Endodermal cell (in vitro differentiated cells): ENCODE measurements at regions not wholly inside any gene's neighbourhood (a gene's known extent, or its start where the extent isn't known, plus 50 kb on each side); places are given as distances from the start of the nearest gene placed in this dataset.

ENCODE experiments used
- DNase-seq: peaks from one replicate; pipeline ENCODE4 v3.0.0-alpha.2; 2017
- H3K27ac ChIP-seq: 2 replicates; pipeline ENCODE4 v1.5.1; 2013; ENCODE audit warnings: mild to moderate bottlenecking, low read depth, low read length, moderate library complexity
- H3K27me3 ChIP-seq: 2 replicates; pipeline ENCODE4 v1.6.1; 2013; ENCODE audit warnings: mild to moderate bottlenecking, low read length, moderate library complexity; ENCODE audit not compliant: insufficient read depth, control insufficient read depth, poor library complexity, severe bottlenecking
- H3K36me3 ChIP-seq: 2 replicates; pipeline ENCODE4 v1.7.0; 2013; ENCODE audit warnings: mild to moderate bottlenecking, low read length, moderate library complexity; ENCODE audit not compliant: control insufficient read depth, insufficient read depth
- H3K4me1 ChIP-seq: one replicate; pipeline ENCODE4 v1.7.0; 2013; ENCODE audit warnings: low read length; ENCODE audit not compliant: control insufficient read depth, insufficient read depth
- H3K4me3 ChIP-seq: 2 replicates; pipeline ENCODE4 v1.5.1; 2013; ENCODE audit warnings: mild to moderate bottlenecking, low read length, moderate library complexity
- H3K9ac ChIP-seq: 2 replicates; pipeline ENCODE4 v1.6.1; 2013; ENCODE audit warnings: mild to moderate bottlenecking, low read length, moderate library complexity; ENCODE audit not compliant: poor library complexity, severe bottlenecking; ENCODE audit errors: extremely low read depth
- H3K9me3 ChIP-seq: 2 replicates; pipeline ENCODE4 v1.6.1; 2013; ENCODE audit warnings: mild to moderate bottlenecking, low read length, moderate library complexity; ENCODE audit not compliant: control insufficient read depth
- H3K27ac Mint-ChIP-seq: 2 replicates; pipeline ENCODE4 v1.8.0; 2020; ENCODE audit warnings: mixed read lengths
- H3K27me3 Mint-ChIP-seq: 2 replicates; pipeline ENCODE4 v1.8.0; 2021; ENCODE audit warnings: mild to moderate bottlenecking, mixed read lengths; ENCODE audit not compliant: insufficient read depth
- H3K36me3 Mint-ChIP-seq: 2 replicates; pipeline ENCODE4 v1.8.0; 2020; ENCODE audit warnings: low read depth, mixed read lengths
- H3K4me1 Mint-ChIP-seq: 2 replicates; pipeline ENCODE4 v1.8.0; 2020; ENCODE audit warnings: mixed read lengths
- H3K4me3 Mint-ChIP-seq: 2 replicates; pipeline ENCODE4 v1.8.0; 2020; ENCODE audit warnings: mild to moderate bottlenecking, moderate library complexity, mixed read lengths
- H3K9me3 Mint-ChIP-seq: 2 replicates; pipeline ENCODE4 v1.8.0; 2020; ENCODE audit warnings: mild to moderate bottlenecking, mixed read lengths
- WGBS, 2 experiments: methylation state at CpG; one replicate each; pipeline versions ENCODE4 v1.1.5 to v1.1.7; 2013; ENCODE audit warnings: missing lambda C conversion rate in 2 of 2, mixed read lengths in 1 of 2; ENCODE audit not compliant: insufficient coverage in 1 of 2, insufficient read length in 1 of 2; 5-methylcytosine and 5-hydroxymethylcytosine counted together
- TF ChIP-seq, protein P1 (sequence below): fragments of 200-600 bp; sonication (generic); conservative IDR thresholded peaks from 2 replicates; pipeline ENCODE4 v1.5.0; 2021; ENCODE audit warnings: antibody characterized with exemption, mild to moderate bottlenecking

DNA sequence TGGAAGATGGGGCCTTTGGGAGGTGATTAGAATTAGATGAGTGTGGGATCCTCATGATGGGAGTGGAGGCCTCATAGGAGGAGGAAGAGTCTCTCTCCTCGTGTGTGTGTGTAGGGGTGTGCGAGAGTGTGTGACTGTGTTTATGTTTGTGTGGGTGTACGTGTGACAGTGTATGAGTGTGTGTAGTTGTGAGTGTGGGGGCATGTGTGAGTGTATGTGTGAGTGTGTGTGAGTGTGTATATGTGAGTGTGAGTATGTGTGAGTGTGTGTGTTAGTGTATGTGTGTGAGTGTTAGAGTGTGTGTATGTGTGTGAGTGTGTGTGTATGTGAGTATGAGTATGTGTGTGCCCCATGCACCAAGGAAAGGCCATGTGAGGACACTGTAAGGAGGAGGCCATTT is 68.2 kb upstream of the SMIM15 start:
- no peaks in the 10 kb centered on the region for H3K36me3 Mint-ChIP-seq
- H3K4me1 ChIP-seq = no peaks in the 10 kb centered on the region
- 80 to 95% methylated on average over 1 to 3 of the region's 3 CpGs for WGBS, 2 experiments
- TF ChIP-seq, protein P1, sequence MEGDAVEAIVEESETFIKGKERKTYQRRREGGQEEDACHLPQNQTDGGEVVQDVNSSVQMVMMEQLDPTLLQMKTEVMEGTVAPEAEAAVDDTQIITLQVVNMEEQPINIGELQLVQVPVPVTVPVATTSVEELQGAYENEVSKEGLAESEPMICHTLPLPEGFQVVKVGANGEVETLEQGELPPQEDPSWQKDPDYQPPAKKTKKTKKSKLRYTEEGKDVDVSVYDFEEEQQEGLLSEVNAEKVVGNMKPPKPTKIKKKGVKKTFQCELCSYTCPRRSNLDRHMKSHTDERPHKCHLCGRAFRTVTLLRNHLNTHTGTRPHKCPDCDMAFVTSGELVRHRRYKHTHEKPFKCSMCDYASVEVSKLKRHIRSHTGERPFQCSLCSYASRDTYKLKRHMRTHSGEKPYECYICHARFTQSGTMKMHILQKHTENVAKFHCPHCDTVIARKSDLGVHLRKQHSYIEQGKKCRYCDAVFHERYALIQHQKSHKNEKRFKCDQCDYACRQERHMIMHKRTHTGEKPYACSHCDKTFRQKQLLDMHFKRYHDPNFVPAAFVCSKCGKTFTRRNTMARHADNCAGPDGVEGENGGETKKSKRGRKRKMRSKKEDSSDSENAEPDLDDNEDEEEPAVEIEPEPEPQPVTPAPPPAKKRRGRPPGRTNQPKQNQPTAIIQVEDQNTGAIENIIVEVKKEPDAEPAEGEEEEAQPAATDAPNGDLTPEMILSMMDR = no peak
- no peaks in the 10 kb centered on the region for H3K36me3 ChIP-seq
- H3K4me1 Mint-ChIP-seq = no peaks in the 10 kb centered on the region
- H3K27ac Mint-ChIP-seq = no peak overlapping the region
- peaks cover 8% of the 10 kb centered on the region for H3K9me3 ChIP-seq
- H3K9me3 Mint-ChIP-seq = peaks cover 5% of the 10 kb centered on the region
- no peak for DNase-seq
- no peaks in the 10 kb centered on the region for H3K27me3 ChIP-seq
- H3K27ac ChIP-seq = no peak overlapping the region
- no peak overlapping the region for H3K4me3 ChIP-seq
- H3K9ac ChIP-seq = no peak overlapping the region
- no peaks in the 10 kb centered on the region for H3K27me3 Mint-ChIP-seq
- no peak overlapping the region for H3K4me3 Mint-ChIP-seq

DNA sequence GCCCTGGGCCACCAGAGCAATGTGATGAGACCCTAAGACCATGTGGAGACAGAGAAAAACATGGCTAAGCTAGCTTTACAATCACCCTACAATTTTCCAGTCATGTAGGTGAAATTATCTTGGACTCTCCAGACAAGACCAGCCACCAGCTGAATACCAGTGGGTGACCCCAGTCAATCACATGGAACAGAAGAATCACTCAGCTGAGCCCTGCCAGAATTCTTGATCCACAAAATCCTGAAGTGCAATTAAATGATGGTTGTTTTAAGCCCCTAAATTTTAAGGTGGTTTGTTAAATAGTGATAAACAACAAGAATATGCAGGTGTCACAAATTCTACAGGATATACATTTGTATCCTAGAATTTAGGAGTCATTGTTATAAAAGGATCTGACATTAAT is 69.5 kb upstream of the SMIM15 start:
- no peak overlapping the region for H3K27ac ChIP-seq
- TF ChIP-seq, protein P1 = no peak
- H3K4me1 ChIP-seq = no peaks in the 10 kb centered on the region
- Mint-ChIP-seq H3K4me1 (no peaks in the 10 kb centered on the region), H3K36me3 (no peaks in the 10 kb centered on the region), H3K27ac (no peak overlapping the region), H3K9me3 (peaks cover 5% of the 10 kb centered on the region), H3K4me3 (no peak overlapping the region), H3K27me3 (no peaks in the 10 kb centered on the region)
- H3K9me3 ChIP-seq = peaks cover 8% of the 10 kb centered on the region
- no peak overlapping the region for H3K9ac ChIP-seq
- H3K4me3 ChIP-seq = no peak overlapping the region
- H3K36me3 ChIP-seq = no peaks in the 10 kb centered on the region
- H3K27me3 ChIP-seq = no peaks in the 10 kb centered on the region
- DNase-seq = no peak

DNA sequence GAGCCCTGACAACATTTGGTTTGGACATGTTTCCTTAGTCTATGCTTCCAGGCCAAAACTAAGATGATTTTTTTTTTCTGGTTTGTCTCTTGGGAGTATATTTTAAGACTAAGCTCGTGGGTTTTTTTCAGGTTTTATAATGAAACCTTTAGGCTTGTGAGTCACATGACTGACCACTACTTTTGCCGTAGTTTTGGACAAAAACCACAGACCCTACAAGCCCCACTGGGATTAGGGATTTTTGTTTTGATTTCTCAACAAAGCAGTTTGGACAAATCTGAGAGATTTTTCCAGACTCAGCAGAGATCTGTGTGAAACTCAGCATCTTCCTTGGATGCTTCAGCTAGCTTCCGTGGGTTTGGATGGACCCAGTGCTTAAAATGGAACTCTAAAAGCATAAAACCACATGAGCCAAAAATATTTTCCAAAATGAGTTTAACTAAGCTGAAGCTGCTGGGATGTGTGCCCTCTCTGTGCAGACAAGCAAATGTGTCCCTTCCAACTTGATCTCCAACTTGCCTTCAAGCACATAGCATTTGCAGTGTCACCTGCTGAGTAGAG is 70.3 kb upstream of the SMIM15 start:
- no peaks in the 10 kb centered on the region for H3K4me1 Mint-ChIP-seq
- no peaks in the 10 kb centered on the region for H3K27me3 Mint-ChIP-seq
- DNase-seq = no peak
- no peak overlapping the region for H3K4me3 Mint-ChIP-seq
- peaks cover 8% of the 10 kb centered on the region for H3K9me3 ChIP-seq
- 90 to 94% methylated on average over 3 of the region's 3 CpGs for WGBS, 2 experiments
- no peak overlapping the region for H3K27ac Mint-ChIP-seq
- peaks cover 6% of the 10 kb centered on the region for H3K9me3 Mint-ChIP-seq
- TF ChIP-seq, protein P1 = no peak
- no peak overlapping the region for H3K27ac ChIP-seq
- H3K36me3 Mint-ChIP-seq = no peaks in the 10 kb centered on the region
- no peak overlapping the region for H3K9ac ChIP-seq
- H3K4me3 ChIP-seq = no peak overlapping the region
- no peaks in the 10 kb centered on the region for H3K36me3 ChIP-seq
- H3K27me3 ChIP-seq = no peaks in the 10 kb centered on the region
- no peaks in the 10 kb centered on the region for H3K4me1 ChIP-seq
